ENCODE measurements at regions not wholly inside any gene's neighbourhood (a gene's known extent, or its start where the extent isn't known, plus 50 kb on each side); places are given as distances from the start of the nearest gene placed in this dataset.
"Not testable (repeated sequence)": the region's sequence is repeated elsewhere in the genome, so short reads cannot be mapped to it uniquely, and the experiment has no call there.

DNA sequence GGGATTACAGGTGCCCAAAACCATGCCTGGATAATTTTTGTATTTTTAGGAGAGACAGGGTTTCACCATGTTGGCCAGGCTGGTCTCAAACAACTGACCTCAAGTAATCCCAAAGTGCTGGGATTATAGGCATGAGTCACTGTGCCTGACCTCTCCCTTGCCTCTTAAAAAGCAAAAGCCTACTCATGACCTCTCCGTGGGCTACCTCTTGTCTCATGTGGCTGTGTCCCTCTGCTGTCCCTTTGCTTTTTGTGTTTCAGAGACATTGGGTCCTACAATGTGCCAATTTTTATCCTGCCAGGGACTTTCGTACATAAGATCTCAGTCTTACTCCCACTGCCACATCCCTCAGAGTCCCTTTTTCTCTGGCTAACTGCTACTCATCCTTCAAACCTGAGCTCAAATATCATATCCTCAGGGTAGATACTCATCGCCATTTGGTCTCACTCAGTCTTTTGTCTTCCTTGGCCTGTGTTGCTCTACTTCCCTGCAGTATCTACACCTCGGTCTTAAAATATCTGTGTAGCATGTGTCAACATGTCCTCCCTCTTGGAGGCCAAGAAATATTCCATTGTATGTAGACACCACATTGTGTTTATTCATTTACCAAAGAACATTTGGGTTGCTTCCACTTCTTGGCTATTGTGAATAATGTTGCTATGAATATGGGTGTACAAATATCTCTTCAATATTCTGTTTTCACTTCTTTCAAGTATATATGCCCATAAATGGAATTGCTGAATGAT lies 465.0 kb upstream of the KLF6 start:
- DNase-seq: no peak

DNA sequence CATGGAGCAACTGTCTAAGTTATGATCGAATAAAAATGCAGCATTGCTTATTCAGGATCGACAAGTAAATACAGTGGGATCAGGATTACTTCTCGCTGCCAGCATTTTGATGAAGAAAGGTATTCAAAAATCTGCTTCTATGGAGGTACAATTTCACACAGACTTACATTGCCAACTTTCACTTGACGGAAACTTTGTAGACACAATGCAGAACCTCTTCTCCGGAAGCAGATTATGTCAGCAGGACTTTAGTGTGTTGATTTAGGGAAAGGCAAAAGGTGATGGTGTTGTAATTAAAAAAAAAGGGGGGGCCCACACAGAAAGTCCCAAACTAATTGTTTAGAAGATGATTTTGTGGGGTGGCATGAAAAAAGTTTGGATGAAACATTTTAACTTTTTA lies 462.4 kb upstream of the KLF6 start:
- DNase-seq: no peak

DNA sequence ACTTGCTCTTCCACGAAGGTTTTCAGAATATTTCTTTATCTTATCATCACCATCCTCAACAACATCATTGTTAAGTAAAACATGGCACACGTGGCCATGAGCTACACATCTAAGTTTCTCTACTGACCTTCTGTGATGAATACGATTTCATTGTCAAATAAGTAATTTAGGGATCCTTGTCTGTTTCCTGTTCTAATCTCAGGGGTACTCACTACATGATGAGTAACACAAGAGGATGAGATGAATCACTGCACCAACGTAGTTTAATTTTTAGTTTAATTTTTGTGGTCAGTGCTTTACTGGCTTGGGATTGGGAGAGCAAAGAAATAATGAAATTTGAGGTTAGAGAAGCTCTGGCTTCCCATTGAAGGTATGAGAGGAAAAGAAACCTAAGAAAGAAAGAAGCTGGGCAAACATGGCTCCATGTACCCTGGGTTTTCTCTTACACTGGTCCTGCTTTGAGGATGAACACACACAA lies 461.9 kb upstream of the KLF6 start:
- no peak for DNase-seq

DNA sequence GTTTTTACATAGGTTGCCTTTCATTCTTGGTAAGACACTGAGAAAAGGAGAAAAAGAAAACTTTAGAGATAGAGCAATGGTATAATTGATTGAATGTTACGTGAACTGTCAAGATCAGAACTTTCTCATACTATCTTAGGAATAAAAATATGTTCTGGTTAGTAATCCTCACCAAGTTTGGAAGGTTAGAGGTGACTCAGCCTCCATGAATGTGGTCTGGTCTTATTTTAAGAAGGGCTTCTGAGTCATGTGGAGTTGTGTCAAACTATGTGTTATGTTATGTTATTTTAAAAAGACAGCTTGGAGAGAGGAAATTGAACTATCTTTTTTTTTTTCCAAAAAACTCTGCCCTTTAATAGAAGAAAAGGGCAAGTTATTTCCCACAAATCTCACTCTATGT lies 458.6 kb upstream of the KLF6 start:
- no peak for DNase-seq

DNA sequence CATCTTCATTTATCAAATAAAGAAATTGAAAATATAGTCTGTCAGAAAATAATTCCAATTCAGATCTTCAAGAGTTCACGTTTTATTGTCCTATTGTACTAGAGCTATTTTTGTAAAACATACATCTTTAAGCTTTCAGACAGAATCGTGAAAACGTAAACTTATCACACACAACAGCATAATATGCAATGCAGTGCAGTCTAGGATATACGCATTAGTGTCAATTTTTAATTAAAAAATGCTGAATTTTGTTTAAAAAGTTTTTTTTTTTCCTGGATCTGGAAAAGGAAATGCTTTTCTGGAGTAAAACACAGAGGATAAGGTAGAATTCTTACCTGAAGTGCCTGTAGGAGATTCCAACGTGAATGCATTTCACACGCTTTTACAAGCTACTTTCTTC lies 458.2 kb upstream of the KLF6 start:
- DNase-seq: no peak

DNA sequence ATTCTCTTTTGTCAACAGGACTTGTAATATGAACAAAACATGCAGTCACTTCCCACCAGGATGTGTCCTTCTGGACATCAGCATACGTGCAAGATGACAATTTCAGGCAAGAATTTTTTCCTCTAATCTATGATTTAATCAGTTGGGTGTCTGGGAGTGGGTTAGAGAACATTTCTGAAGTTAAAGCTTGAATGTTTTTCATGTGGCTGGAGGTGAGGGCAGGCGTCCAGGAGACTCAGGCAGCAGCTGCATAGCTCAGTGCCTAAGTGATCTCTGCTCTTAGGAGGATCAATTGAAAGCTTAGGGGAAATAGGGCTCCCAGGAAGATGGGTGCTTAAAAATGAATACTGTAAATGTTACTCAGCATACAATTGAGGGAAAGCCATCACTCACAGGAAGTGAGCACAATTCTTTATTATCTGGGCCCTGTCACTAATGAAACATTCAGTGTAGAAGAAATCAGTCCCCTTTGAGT lies 457.6 kb upstream of the KLF6 start:
- no peak for DNase-seq

DNA sequence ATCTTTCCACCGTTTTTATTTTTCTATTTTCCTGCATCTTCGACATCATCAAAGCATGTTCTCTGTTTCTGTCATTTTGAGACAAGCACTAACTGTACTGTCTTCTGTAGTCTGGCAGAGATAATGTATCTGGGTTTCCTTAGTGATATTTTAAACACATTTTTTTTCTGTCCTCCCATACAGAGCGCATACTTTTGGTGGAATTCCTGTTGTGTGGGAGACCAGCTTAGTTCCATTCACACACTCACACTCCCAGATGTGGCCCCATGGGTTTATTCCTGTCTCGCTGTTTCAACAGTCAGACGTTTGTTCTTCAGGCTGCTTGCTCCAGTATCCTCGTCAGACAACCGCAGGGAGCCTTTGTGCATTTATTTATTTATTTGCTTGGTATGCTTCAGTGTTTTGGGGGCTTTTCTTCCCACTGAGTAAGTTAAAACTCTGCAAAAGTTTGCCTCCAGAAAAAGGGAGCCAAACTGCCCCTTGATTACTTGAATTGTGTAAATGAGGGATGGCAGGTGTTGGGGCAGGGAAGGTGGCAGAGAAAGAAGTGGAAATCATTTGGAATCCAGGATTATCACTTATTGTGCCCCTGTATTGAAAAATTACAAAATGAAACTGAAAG lies 456.8 kb upstream of the KLF6 start:
- DNase-seq: no peak

DNA sequence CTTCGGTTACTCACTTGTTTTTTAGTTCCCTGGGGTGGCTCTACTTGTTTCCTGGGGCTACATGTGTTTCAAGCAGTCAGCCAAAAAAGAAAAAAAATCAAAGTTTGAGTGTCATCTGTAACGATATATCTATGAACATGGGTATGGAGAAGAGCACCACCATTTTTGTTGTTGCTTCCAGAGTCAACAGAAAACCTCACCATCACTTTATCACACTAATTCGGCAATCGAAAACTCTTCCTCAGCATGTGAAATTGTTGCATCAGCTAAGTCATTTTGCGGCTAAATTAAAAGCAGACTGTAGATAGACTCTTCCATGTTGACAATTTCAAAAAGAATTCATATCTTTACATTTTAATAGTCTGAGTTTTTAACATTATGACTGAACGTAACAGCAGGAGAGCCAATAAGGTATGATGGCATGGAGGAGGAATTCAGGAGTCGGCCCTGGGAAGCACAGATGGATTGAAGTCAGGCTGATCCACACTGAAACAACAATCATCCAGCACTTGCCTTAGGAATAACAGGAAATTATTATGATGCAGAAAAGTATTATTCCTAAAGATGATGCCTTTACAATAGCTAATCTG lies 455.7 kb upstream of the KLF6 start:
- DNase-seq: no peak

DNA sequence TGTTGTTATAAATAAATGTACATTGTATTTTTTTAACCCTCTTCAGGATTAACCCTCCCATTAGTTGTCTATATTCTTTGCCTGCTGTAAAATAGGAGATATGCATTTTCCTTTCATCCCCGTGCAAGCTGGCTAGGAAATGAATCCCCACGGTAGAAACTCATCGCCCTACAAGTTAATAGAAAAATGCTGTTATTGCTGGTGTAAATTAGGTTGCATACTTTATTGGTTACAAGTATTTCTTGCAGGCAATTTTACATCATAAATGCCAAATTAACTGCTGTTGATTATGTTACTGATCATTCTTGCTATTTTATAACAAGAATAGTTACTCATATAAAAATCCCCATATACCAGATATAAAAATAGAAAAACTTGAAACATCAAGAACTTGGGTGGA lies 454.2 kb upstream of the KLF6 start:
- no peak for DNase-seq

DNA sequence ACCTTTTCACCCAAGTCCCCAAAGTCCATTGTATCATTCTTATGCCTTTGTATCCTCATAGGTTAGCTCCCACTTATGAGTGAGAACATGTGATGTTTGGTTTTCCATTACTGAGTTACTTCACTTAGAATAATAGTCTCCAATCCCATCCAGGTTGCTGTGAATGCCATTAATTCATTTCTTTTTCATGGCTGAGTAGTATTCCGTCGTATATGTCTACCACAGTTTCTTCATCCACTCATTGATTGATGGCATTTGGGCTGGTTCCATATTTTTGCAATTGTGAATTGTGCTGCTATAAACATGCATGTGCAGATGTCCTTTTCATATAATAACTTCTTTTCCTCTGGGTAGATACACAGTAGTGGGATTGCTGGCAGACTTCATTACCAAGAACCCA lies 451.9 kb upstream of the KLF6 start:
- not testable (repeated sequence) for DNase-seq

DNA sequence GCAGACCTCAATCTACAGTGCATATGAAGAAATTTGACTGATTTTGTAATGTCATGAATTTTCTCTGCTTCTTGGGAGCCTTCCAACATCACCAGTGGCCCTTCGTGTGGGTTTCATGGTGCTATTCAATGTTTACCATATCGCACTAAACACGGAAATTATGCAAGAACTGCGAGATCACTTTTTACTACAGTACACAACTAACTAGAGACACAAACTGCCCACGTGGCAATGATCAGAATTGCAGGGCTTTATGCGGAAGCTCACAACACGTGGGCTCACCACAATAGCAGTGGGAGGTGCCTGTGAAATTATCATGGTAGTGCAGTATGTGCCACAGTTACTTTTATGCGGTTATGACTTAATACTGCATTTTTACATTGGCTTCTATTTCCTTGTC lies 449.7 kb upstream of the KLF6 start:
- no peak for DNase-seq

DNA sequence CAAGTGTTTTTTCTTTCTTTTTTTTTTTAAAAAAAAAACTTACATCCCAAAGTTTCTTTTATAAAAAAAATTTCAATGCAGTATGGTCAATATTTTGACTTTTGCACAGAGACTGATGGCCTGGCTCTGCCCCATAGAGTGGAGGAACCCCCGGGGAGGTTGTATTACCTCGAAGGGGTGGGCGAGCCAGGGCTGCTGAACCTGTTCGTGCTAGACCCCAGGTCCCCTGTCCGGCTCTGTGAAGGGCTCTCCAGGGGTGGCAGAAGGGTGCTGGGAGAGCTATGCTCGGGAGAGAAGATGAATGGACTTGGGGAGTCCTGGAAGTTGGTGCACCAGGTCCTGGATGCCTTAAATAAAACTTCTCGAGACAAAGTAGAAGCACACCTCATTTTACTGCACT lies 446.4 kb upstream of the KLF6 start:
- DNase-seq: no peak

DNA sequence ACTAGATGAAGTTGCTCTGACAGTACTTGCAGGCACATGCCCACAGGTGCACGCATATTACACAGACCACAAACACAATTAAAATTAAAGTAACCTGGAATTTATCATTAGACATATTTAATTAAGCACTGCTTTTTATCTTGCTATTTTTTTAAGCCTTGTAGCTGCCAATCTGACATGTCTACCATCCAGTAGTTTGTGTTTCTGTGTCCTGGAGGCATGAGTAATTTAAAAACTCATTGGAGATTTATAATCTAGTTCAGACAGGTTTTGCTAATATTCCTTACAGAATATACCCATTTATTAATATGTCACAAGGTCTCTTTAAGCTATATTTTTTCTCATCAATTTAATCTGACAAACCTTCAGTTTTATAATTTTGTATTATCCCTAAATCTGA lies 445.0 kb upstream of the KLF6 start:
- DNase-seq: no peak

DNA sequence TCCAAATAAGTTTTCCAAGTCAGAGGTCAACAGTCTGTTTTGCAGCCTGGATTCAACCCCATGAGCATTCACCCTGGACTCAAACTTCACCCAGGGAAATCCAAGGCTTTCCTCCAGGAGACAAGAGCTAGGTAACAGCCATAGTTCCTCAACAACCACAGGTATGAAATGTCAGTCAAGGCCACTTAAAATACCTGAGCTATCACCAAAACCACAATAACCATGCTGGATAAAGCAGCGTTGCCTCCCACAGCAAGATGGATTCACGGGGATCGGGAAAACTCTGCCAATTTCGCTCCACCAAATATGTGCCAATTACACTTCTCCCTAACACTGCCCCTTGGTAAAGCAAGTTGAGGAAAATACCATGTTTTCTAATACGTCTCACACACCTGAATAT lies 444.1 kb upstream of the KLF6 start:
- no peak for DNase-seq

DNA sequence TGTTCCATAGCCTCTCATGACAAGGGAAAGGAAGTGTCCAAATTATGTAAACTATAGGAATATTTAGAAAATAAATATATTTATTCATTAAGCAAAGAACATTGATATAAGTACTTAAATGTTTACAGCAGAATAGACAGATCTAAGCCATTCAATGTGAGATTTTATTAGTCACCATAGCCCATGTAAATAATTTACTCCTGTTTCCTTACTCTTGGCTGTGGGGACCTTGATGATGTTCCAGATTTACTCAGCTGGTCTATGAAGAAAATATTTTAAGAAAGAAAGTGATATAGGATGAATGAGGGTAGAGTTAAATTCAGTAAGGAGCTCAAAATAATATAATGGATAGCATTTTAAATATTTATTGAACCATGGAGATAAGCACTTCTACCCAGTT lies 442.6 kb upstream of the KLF6 start:
- DNase-seq: no peak

DNA sequence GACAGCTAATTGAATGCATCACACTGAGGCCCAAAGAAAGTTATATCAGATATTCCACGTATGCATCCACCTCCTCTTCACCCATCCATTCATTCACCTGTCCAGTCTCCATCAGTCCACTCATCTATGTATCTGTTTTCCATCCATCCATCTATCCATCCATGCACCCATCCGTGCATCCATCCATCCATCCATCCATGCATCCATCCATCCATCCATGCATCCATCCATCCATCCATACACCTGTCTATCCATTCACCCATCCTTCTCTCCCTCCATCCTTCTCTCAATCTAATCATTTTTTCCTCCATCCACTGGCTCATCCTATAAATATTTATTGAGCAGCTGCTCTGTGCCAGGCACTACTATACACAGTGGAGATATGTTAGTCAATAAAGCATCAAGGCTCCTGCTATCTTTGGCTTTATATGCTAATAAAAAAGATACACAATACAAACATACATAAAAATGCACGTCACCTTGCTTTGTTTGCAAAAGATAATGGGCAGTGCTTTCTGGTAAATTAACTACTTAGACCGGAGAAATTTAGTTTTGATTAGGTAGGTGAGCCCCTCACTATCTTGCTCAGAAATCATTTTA lies 442.0 kb upstream of the KLF6 start:
- no peak for DNase-seq

DNA sequence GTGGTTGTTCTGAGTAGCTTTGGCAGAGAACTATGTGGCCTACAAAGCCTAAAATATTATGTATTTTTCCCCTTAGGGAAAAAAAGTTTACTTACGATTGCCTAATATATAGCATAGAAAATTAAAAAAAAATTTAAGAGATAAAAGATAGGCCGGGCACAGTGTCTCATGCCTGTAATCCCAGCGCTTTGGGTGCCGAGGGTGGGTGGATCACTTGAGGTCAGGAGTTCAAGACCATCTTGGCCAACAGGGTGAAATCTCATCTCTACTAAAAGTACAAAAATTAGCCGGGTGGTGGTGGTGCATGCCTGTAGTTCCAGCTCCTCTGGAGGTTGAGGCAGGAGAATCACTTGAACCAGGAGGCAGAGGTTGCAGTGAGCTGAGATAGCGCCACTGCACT lies 439.2 kb upstream of the KLF6 start:
- DNase-seq: no peak

DNA sequence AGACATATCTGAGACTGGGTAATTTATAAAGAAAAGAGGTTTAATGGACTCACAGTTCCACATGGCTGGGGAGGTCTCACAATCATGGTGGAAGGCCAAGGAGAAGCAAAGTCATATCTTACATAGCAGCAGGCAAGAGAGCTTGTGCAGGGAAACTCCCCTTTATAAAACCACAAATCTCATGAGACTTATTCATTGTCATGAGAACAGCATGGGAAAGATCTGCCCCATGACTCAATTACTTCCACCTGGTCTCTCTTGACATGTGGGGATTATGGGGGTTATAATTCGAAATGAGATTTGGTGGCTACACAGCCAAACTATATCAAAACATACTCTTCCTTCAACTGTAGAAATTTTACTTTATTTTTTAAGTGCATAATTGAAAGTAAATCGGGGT lies 436.3 kb upstream of the KLF6 start:
- DNase-seq: not testable (repeated sequence)

DNA sequence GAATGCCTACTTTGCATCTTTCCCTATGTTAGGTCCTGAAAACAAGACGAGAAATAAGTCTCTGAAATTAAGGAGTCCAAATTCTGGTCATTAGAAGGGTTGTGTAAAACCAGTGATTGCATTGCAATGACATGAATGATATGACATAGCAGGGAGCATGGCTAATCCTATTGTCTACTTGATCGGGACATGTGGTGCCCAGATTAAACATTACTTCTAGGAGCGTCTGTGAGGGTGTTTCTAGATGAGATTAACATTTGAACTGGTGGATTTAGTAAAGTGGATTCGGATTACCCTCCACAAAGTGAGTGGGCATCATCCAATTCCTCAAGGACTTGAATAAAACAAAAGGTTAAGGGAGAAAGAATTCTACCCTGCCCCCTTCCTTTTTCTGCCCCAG lies 434.9 kb upstream of the KLF6 start:
- DNase-seq: no peak

DNA sequence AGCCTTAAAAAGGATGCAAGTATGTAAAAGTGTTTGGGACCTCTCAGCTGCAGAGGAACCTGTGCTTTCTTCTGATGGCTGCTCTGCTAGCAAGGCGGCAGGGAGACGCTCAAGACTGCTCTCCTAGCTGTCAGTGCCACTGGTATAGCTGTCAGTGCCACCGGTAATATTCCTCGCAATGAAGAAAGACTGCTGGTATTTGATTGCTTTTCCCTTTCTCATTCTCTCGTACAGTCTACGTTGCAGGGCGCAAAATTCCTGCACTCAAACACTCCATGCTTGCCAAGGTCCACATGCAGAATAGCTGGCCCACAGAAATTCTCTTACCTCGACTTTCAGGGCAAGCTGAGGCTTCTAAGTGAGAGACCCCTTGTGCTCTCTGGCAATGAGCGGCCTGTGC lies 432.6 kb upstream of the KLF6 start:
- no peak for DNase-seq

DNA sequence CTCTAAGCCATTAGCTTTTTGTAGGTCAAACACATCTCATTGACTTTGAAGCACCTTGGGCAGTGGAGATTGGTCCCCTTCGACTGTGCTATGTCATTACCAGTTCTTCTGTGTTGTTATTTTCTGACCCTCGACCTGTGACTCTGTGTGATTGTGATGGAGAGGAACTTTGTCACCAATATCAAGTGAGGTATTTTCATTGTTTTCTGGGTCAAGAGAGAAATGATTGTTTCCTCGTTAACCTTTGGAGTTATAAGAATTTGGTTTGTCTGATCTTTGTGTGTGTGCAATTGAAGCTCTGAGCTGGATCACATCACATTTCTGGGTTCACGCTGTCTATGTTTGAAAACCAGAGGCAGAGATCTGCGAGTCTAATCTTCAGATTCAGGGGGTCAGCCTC lies 432.2 kb upstream of the KLF6 start:
- DNase-seq: no peak

DNA sequence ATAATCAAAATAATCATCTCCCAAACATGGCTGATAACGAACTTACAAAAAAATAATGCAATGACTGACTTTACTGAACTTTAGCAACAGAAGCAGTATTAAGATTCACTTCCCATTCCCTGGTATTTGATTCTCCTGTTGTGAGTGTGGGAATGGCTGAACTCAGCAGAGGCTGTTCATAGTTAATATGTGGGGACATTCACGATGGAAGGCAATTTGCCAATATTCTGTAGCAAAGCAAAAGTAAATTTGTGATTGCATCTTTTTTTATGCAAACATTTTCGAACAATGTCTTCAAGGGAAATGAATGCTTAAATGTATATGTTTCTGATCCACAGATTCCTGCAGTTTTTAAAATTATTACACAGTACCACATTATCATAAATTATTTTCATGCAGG lies 431.7 kb upstream of the KLF6 start:
- DNase-seq: no peak

DNA sequence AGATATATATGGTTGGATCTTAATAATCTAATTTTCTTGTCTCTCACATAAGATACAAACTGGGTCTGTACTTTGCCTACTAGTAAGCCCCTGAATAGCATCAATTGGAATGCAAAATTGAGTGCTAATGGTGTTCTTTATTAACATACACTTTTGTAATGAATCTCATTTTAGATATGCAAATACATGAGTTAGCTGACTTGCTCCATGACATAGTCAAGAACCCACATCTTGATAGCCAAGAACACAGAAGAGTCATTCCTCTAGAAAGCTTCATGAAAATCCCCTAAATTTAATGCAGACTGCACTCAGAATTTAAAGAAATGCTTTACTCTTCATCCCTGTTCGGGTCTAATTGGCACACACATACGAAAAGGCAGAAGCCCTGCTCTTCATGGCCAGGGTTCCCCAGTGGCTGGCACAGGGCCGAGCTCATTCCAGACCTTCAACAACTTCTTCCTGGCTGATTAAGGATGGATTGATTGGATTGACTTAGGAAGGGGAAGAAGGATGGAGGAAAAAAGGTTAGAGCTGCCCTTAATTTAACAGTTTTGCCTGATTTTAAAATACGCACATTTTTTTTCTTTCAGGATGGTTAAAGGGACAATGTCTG lies 431.1 kb upstream of the KLF6 start:
- no peak for DNase-seq

DNA sequence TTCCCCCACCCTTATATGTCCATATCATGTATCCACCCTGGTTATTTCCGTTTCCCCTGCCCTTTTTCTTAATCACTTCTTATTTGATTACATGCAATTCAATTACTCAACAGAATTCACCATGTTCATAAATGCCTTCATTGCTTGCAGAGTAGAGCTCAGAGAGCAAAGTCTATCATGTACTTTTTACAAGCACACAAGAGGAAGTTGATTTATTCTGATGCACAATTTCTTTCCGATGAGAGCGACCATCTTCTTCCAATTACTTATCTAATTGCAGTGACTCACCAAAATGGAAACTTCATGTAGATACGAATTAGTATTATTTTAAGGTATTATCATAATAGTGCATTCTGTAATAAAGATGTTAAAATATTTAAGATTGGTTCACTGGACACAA lies 430.5 kb upstream of the KLF6 start:
- DNase-seq: no peak
